Naive thymus-derived CD4-positive, alpha-beta T cell (primary cell): ENCODE measurements at regions not wholly inside any gene's neighbourhood (a gene's known extent, or its start where the extent isn't known, plus 50 kb on each side); places are given as distances from the start of the nearest gene placed in this dataset.

Experiments
- ATAC-seq: fragments of 150-1000 bp; cut with Tn5 transposase; 2 replicates; pipeline ENCODE4 v1.10.0; 2021; ENCODE audit warnings: mild to moderate bottlenecking, moderate library complexity
- CTCF ChIA-PET: fragments of 350-600 bp; sonication (Branson Sonifier 250); formaldehyde crosslinking; loops from one replicate; lab custom pipeline; 2021; ENCODE audit warnings: antibody characterized with exemption; lab: Charles Lee
- POLR2A ChIA-PET: fragments of 350-600 bp; sonication (Branson Sonifier 250); formaldehyde crosslinking; loops from one replicate; lab custom pipeline; 2021; ENCODE audit warnings: antibody characterized with exemption, inconsistent platforms; lab: Charles Lee
- DNase-seq, 9 donors: peaks; one replicate each; pipeline versions ENCODE4 v3.0.0 to v3.0.0-alpha.2; 2020 to 2022; ENCODE audit warnings: mixed read lengths in 1 of 9
- H3K27ac ChIP-seq: one replicate; pipeline ENCODE4 v1.7.0; 2013; ENCODE audit warnings: mild to moderate bottlenecking, low read depth, low read length, moderate library complexity
- H3K27me3 ChIP-seq, 2 donors: one replicate each; pipeline ENCODE4 v1.7.0; 2013; ENCODE audit warnings: low read length in 2 of 2, mild to moderate bottlenecking in 2 of 2, moderate library complexity in 2 of 2; ENCODE audit not compliant: control insufficient read depth in 2 of 2, insufficient read depth in 2 of 2
- H3K36me3 ChIP-seq, 3 experiments: 1 replicate in 2 of 3; 2 replicates in 1 of 3; pipeline ENCODE4 v1.7.0; 2013; ENCODE audit warnings: low read length in 3 of 3, mild to moderate bottlenecking in 3 of 3, moderate library complexity in 1 of 3; ENCODE audit not compliant: insufficient read depth in 3 of 3, control insufficient read depth in 2 of 3
- H3K4me1 ChIP-seq, 2 donors: one replicate each; pipeline ENCODE4 v1.7.0; 2013; ENCODE audit warnings: low read length in 2 of 2, mild to moderate bottlenecking in 2 of 2, moderate library complexity in 1 of 2; ENCODE audit not compliant: control insufficient read depth in 2 of 2, insufficient read depth in 2 of 2
- H3K4me3 ChIP-seq: 2 replicates; pipeline ENCODE4 v1.7.0; 2013; ENCODE audit warnings: mild to moderate bottlenecking, low read length
- H3K9me3 ChIP-seq, 3 experiments: 1 replicate in 2 of 3; 2 replicates in 1 of 3; pipeline ENCODE4 v1.7.0; 2013; ENCODE audit warnings: low read length in 3 of 3; ENCODE audit not compliant: control insufficient read depth in 2 of 3
- H3K27ac Mint-ChIP-seq, 9 donors: one replicate each; pipeline ENCODE4 v1.8.0; 2020 to 2022; ENCODE audit warnings: mixed read lengths in 9 of 9, mild to moderate bottlenecking in 8 of 9, moderate library complexity in 5 of 9, inconsistent platforms in 2 of 9
- H3K27me3 Mint-ChIP-seq, 5 donors: one replicate each; pipeline ENCODE4 v1.8.0; 2021 to 2022; ENCODE audit warnings: mixed read lengths in 5 of 5, mild to moderate bottlenecking in 1 of 5
- H3K36me3 Mint-ChIP-seq, 5 donors: one replicate each; pipeline ENCODE4 v1.8.0; 2020 to 2022; ENCODE audit warnings: mixed read lengths in 5 of 5, mild to moderate bottlenecking in 3 of 5, inconsistent platforms in 1 of 5
- H3K4me1 Mint-ChIP-seq, 7 donors: one replicate each; pipeline ENCODE4 v1.8.0; 2020 to 2022; ENCODE audit warnings: mixed read lengths in 7 of 7, mild to moderate bottlenecking in 3 of 7, inconsistent platforms in 1 of 7
- H3K4me3 Mint-ChIP-seq, 10 donors: one replicate each; pipeline ENCODE4 v1.8.0; 2020 to 2022; ENCODE audit warnings: mild to moderate bottlenecking in 10 of 10, mixed read lengths in 10 of 10, moderate library complexity in 6 of 10, inconsistent platforms in 2 of 10
- H3K9me3 Mint-ChIP-seq, 11 donors: one replicate each; pipeline ENCODE4 v1.8.0; 2020 to 2022; ENCODE audit warnings: mixed read lengths in 11 of 11, mild to moderate bottlenecking in 4 of 11, inconsistent platforms in 1 of 11, moderate library complexity in 1 of 11
- intact Hi-C, 2 donors: fragments of 100-400 bp; cut with micrococcal nuclease; formaldehyde crosslinking; loops; one replicate each; pipeline ENCODE4 v1.15.1; 2023

- H3K27ac Mint-ChIP-seq = no peak overlapping the region
- DNase-seq (no peak), ATAC-seq (no peak)
- H3K36me3 ChIP-seq = no peaks in the 10 kb centered on the region
- H3K4me3 ChIP-seq = no peak overlapping the region
- H3K27ac ChIP-seq = no peak overlapping the region
- ChIA-PET POLR2A (interaction anchor here (0.6 kb wide), 1 partner anchor 82 kb away, joined by 3 read pairs; no protein-coding TSS in a partner anchor), CTCF (no interaction called here)
- H3K4me1 Mint-ChIP-seq = no peaks in the 10 kb centered on the region
- no peaks in the 10 kb centered on the region for H3K4me1 ChIP-seq
- no peaks in the 10 kb centered on the region for H3K9me3 ChIP-seq
- H3K9me3 Mint-ChIP-seq = peaks cover 0 to 1% (median 0%) of the 10 kb centered on the region in 11 donors
- intact Hi-C loops = loop anchor here (5.0 to 10.0 kb wide), 2 partner anchors 603 to 1415 kb away; no protein-coding TSS in a partner anchor
- no peaks in the 10 kb centered on the region for H3K27me3 ChIP-seq
- no peak overlapping the region for H3K4me3 Mint-ChIP-seq
- H3K27me3 Mint-ChIP-seq = peaks cover 0 to 9% (median 6%) of the 10 kb centered on the region in 5 donors
- no peaks in the 10 kb centered on the region for H3K36me3 Mint-ChIP-seq
These were observed 74.5 kb upstream of the USP24 start for GRCh38 chr1:55289614-55290013.

GRCh38 chr1:55289042-55289441, 73.9 kb upstream of the USP24 start:
- Mint-ChIP-seq H3K4me3 (no peak overlapping the region), H3K36me3 (no peaks in the 10 kb centered on the region), H3K27me3 (peaks cover 0 to 8% (median 6%) of the 10 kb centered on the region in 5 donors), H3K9me3 (no peaks in the 10 kb centered on the region), H3K27ac (no peak overlapping the region), H3K4me1 (no peaks in the 10 kb centered on the region)
- DNase-seq (no peak), ATAC-seq (no peak)
- intact Hi-C loops = loop anchor here (5.0 to 10.0 kb wide), 2 partner anchors 603 to 1416 kb away; no protein-coding TSS in a partner anchor
- Histone ChIP-seq H3K27me3 (no peaks in the 10 kb centered on the region), H3K4me3 (no peak overlapping the region), H3K27ac (no peak overlapping the region), H3K4me1 (no peaks in the 10 kb centered on the region), H3K9me3 (no peaks in the 10 kb centered on the region), H3K36me3 (no peaks in the 10 kb centered on the region)
- ChIA-PET CTCF (no interaction called here), POLR2A (no interaction called here)

GRCh38 chr1:55288245-55288644, 73.1 kb upstream of the USP24 start:
- DNase-seq (no peak), ATAC-seq (no peak)
- H3K4me3 ChIP-seq = no peak overlapping the region
- Mint-ChIP-seq H3K36me3 (no peaks in the 10 kb centered on the region), H3K9me3 (no peaks in the 10 kb centered on the region), H3K4me1 (no peaks in the 10 kb centered on the region), H3K27me3 (peaks cover 0 to 7% (median 3%) of the 10 kb centered on the region in 5 donors), H3K4me3 (no peak overlapping the region), H3K27ac (no peak overlapping the region)
- H3K36me3 ChIP-seq = no peaks in the 10 kb centered on the region
- H3K4me1 ChIP-seq = no peaks in the 10 kb centered on the region
- POLR2A ChIA-PET = no interaction called here
- H3K27me3 ChIP-seq = no peaks in the 10 kb centered on the region
- intact Hi-C loops = loop anchor here (5.0 to 10.0 kb wide), 2 partner anchors 604 to 1417 kb away; no protein-coding TSS in a partner anchor
- H3K9me3 ChIP-seq = no peaks in the 10 kb centered on the region
- no peak overlapping the region for H3K27ac ChIP-seq
- CTCF ChIA-PET = no interaction called here

GRCh38 chr1:55287723-55288122, 72.6 kb upstream of the USP24 start:
- Histone ChIP-seq H3K9me3 (no peaks in the 10 kb centered on the region), H3K27me3 (no peaks in the 10 kb centered on the region), H3K27ac (no peak overlapping the region), H3K36me3 (no peaks in the 10 kb centered on the region), H3K4me1 (no peaks in the 10 kb centered on the region), H3K4me3 (no peak overlapping the region)
- Mint-ChIP-seq H3K9me3 (no peaks in the 10 kb centered on the region), H3K36me3 (no peaks in the 10 kb centered on the region), H3K4me3 (no peak overlapping the region), H3K27me3 (peaks cover 0 to 6% (median 3%) of the 10 kb centered on the region in 5 donors), H3K27ac (no peak overlapping the region), H3K4me1 (no peaks in the 10 kb centered on the region)
- ChIA-PET POLR2A (no interaction called here), CTCF (no interaction called here)
- ATAC-seq = no peak
- intact Hi-C loops = loop anchor here (5.0 to 10.0 kb wide), 2 partner anchors 605 to 1417 kb away; no protein-coding TSS in a partner anchor
- no peak for DNase-seq

GRCh38 chr1:55286856-55287602, 71.9 kb upstream of the USP24 start:
- H3K4me3 Mint-ChIP-seq = no peak overlapping the region
- ATAC-seq = no peak
- H3K4me1 ChIP-seq = no peaks in the 10 kb centered on the region
- H3K27ac ChIP-seq = no peak overlapping the region
- H3K27me3 ChIP-seq = no peaks in the 10 kb centered on the region
- peaks cover 0 to 3% (median 0%) of the 10 kb centered on the region in 5 donors for H3K27me3 Mint-ChIP-seq
- POLR2A ChIA-PET = no interaction called here
- intact Hi-C loops = loop anchor here (5.0 to 10.0 kb wide), 2 partner anchors 605 to 1418 kb away; no protein-coding TSS in a partner anchor
- no peak for DNase-seq
- H3K36me3 Mint-ChIP-seq = no peaks in the 10 kb centered on the region
- H3K9me3 Mint-ChIP-seq = no peaks in the 10 kb centered on the region
- no peaks in the 10 kb centered on the region for H3K36me3 ChIP-seq
- H3K27ac Mint-ChIP-seq = no peak overlapping the region
- no peak overlapping the region for H3K4me3 ChIP-seq
- H3K9me3 ChIP-seq = no peaks in the 10 kb centered on the region
- H3K4me1 Mint-ChIP-seq = no peaks in the 10 kb centered on the region
- CTCF ChIA-PET = no interaction called here

- ChIA-PET CTCF (no interaction called here), POLR2A (no interaction called here)
- H3K4me1 Mint-ChIP-seq = no peaks in the 10 kb centered on the region
- no peaks in the 10 kb centered on the region for H3K9me3 Mint-ChIP-seq
- Histone ChIP-seq H3K36me3 (no peaks in the 10 kb centered on the region), H3K4me3 (no peak overlapping the region), H3K27me3 (no peaks in the 10 kb centered on the region), H3K9me3 (no peaks in the 10 kb centered on the region), H3K27ac (no peak overlapping the region), H3K4me1 (no peaks in the 10 kb centered on the region)
- peaks cover 0 to 11% (median 0%) of the 10 kb centered on the region in 5 donors for H3K27me3 Mint-ChIP-seq
- no peak for DNase-seq
- intact Hi-C loops = loop anchor here (5.0 to 10.0 kb wide), 2 partner anchors 606 to 1419 kb away; no protein-coding TSS in a partner anchor
- no peaks in the 10 kb centered on the region for H3K36me3 Mint-ChIP-seq
- no peak for ATAC-seq
- no peak overlapping the region for H3K27ac Mint-ChIP-seq
- H3K4me3 Mint-ChIP-seq = no peak overlapping the region
These were observed 70.7 kb upstream of the USP24 start for GRCh38 chr1:55285834-55286233.
